Keratinocyte (primary cell): ENCODE measurements at regions not wholly inside any gene's neighbourhood (a gene's known extent, or its start where the extent isn't known, plus 50 kb on each side); places are given as distances from the start of the nearest gene placed in this dataset.

Experiments
- DNase-seq: peaks from one replicate; pipeline ENCODE4 v3.0.0-alpha.2; 2011; ENCODE audit warnings: low read depth, missing footprints, low spot score
- FAIRE-seq: peaks from 2 replicates; lab custom pipeline; 2011; peaks lifted over from hg19 to GRCh38; lab: Jason Lieb, UNC
- H2AFZ ChIP-seq: 2 replicates; pipeline ENCODE4 v1.6.0; 2012; ENCODE audit warnings: low read length, control low read depth, inconsistent platforms; ENCODE audit not compliant: control insufficient read depth
- H3K27ac ChIP-seq: 2 replicates; pipeline ENCODE4 v1.5.1; 2011; ENCODE audit warnings: low read length; ENCODE audit not compliant: control insufficient read depth, insufficient read depth
- H3K27me3 ChIP-seq: 3 replicates; pipeline ENCODE4 v1.6.0; 2011; ENCODE audit warnings: low read length; ENCODE audit not compliant: control insufficient read depth, insufficient read depth; ENCODE audit errors: extremely low read depth
- H3K36me3 ChIP-seq, 2 experiments: 2 replicates in 1 of 2; 3 replicates in 1 of 2; pipeline ENCODE4 v1.5.1; 2011; ENCODE audit warnings: low read length in 2 of 2, mild to moderate bottlenecking in 1 of 2; ENCODE audit not compliant: control insufficient read depth in 2 of 2, insufficient read depth in 2 of 2; ENCODE audit errors: extremely low read depth in 1 of 2
- H3K4me1 ChIP-seq: 3 replicates; pipeline ENCODE4 v1.5.1; 2011; ENCODE audit warnings: low read length; ENCODE audit not compliant: control insufficient read depth, insufficient read depth; ENCODE audit errors: extremely low read depth
- H3K4me2 ChIP-seq: 3 replicates; pipeline ENCODE4 v1.6.0; 2011; ENCODE audit warnings: low read depth, low read length; ENCODE audit not compliant: control insufficient read depth, insufficient read depth; ENCODE audit errors: extremely low read depth
- H3K4me3 ChIP-seq, 3 experiments: fragments of 200-600 bp in 1 of 3; sonication (generic) in 1 of 3; 2 replicates in 2 of 3; 3 replicates in 1 of 3; pipeline ENCODE4 v1.5.1; 2011 to 2016; ENCODE audit warnings: low read length in 3 of 3, mild to moderate bottlenecking in 3 of 3, control low read depth in 2 of 3, inconsistent platforms in 1 of 3, low read depth in 1 of 3, mixed read lengths in 1 of 3, mixed run types in 1 of 3, moderate library complexity in 1 of 3; ENCODE audit not compliant: control insufficient read depth in 2 of 3, insufficient read depth in 2 of 3; ENCODE audit errors: extremely low read depth in 1 of 3
- H3K79me2 ChIP-seq: 2 replicates; pipeline ENCODE4 v1.6.0; 2012; ENCODE audit warnings: low read length; ENCODE audit not compliant: control insufficient read depth, insufficient read depth
- H3K9ac ChIP-seq: 3 replicates; pipeline ENCODE4 v1.6.0; 2011; ENCODE audit warnings: low read length; ENCODE audit not compliant: control insufficient read depth, insufficient read depth; ENCODE audit errors: extremely low read depth
- H3K9me1 ChIP-seq: 3 replicates; pipeline ENCODE4 v1.6.0; 2011; ENCODE audit warnings: low read length; ENCODE audit not compliant: control insufficient read depth, insufficient read depth; ENCODE audit errors: extremely low read depth
- H3K9me3 ChIP-seq: 2 replicates; pipeline ENCODE4 v1.5.1; 2012; ENCODE audit warnings: low read depth, low read length; ENCODE audit not compliant: control insufficient read depth
- H4K20me1 ChIP-seq: 3 replicates; pipeline ENCODE4 v1.6.0; 2011; ENCODE audit warnings: low read length; ENCODE audit not compliant: control insufficient read depth, insufficient read depth; ENCODE audit errors: extremely low read depth
- EZH2 ChIP-seq: IDR thresholded peaks from one replicate; pipeline ENCODE4 v1.6.1; 2012; ENCODE audit warnings: inconsistent platforms, mild to moderate bottlenecking, low read length, moderate library complexity
- dilution Hi-C: fragments of 300-500 bp; cut with MboI; formaldehyde crosslinking; loops from one replicate; pipeline ENCODE4 v1.7.0; 2020; ENCODE audit warnings: low sequenced_read_pairs; ENCODE audit not compliant: extremely low pct_ligation_motif_present
- TF ChIP-seq, protein P1 (sequence below), 3 experiments: IDR thresholded peaks in 1 of 3; conservative IDR thresholded peaks in 1 of 3; optimal IDR thresholded peaks in 1 of 3; 2 replicates in 2 of 3; 3 replicates in 1 of 3; pipeline versions ENCODE3 to v1.5.1; 2011; ENCODE audit warnings: low read length in 3 of 3, mild to moderate bottlenecking in 3 of 3, moderate library complexity in 2 of 3, control low read depth in 1 of 3, inconsistent platforms in 1 of 3; ENCODE audit not compliant: insufficient read depth in 2 of 3; ENCODE audit errors: extremely low read depth in 1 of 3

DNA sequence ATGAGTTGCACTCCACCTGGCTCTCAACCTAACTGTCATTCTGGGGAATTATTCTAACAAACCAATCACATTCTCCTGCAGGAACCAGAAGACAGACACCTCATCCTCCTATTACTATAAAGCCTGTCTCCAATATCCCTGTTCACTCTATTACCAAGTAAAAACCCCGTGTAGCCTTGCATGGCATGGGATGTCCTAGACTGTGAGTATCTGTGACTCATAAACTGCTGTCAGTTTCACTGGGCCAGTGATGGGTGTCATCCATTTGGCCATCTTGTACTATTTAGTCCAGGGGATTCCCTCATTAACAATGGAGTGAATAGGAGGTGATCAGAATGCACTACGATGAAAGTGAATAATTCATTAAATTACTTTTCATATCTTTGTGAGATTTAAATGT lies 608.7 kb downstream of the DNAJB9 start:
- Histone ChIP-seq H4K20me1 (no peaks in the 10 kb centered on the region), H3K4me3 (no peak overlapping the region), H3K4me1 (no peaks in the 10 kb centered on the region), H3K79me2 (no peaks in the 10 kb centered on the region), H3K9me3 (no peaks in the 10 kb centered on the region), H3K27ac (no peak overlapping the region), H3K27me3 (no peaks in the 10 kb centered on the region), H3K36me3 (no peaks in the 10 kb centered on the region), H3K9ac (no peak overlapping the region), H3K9me1 (no peaks in the 10 kb centered on the region), H3K4me2 (no peak overlapping the region), H2AFZ (no peak overlapping the region)
- dilution Hi-C loops: no loop called here
- FAIRE-seq: no peak
- no peak for DNase-seq
- TF ChIP-seq, protein P1, sequence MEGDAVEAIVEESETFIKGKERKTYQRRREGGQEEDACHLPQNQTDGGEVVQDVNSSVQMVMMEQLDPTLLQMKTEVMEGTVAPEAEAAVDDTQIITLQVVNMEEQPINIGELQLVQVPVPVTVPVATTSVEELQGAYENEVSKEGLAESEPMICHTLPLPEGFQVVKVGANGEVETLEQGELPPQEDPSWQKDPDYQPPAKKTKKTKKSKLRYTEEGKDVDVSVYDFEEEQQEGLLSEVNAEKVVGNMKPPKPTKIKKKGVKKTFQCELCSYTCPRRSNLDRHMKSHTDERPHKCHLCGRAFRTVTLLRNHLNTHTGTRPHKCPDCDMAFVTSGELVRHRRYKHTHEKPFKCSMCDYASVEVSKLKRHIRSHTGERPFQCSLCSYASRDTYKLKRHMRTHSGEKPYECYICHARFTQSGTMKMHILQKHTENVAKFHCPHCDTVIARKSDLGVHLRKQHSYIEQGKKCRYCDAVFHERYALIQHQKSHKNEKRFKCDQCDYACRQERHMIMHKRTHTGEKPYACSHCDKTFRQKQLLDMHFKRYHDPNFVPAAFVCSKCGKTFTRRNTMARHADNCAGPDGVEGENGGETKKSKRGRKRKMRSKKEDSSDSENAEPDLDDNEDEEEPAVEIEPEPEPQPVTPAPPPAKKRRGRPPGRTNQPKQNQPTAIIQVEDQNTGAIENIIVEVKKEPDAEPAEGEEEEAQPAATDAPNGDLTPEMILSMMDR (optimal IDR thresholded peaks at IDR 0.05 in 1 of 3, IDR thresholded peaks at IDR 0.05 in 1 of 3, conservative IDR thresholded peaks at IDR 0.05 in 1 of 3; ENCODE audit: extremely low read depth in 1 of 3, insufficient read depth in 2 of 3, low read length in 3 of 3): no peak
- no peak for TF ChIP-seq EZH2

DNA sequence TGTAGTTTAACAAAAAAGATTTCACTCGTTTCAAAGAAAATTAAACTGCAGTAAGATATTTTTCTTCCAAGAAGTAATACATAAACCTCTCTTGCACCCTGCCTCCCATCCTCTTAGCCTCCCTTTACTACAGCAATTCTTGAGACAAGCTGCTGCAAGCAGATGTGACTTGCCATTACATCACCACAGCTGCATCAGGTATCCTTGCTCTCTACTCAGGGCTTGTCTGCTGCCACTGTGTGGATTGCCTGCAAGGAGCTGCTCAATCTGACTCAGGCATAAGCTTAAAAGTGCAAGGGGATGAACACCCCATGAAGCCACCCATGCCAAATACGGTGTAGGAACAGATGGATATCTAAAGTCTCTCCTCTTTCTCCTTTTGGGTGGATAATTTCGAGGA lies 609.9 kb downstream of the DNAJB9 start:
- Histone ChIP-seq H3K27me3 (no peaks in the 10 kb centered on the region), H3K79me2 (no peaks in the 10 kb centered on the region), H3K36me3 (no peaks in the 10 kb centered on the region), H3K4me3 (no peak overlapping the region), H4K20me1 (no peaks in the 10 kb centered on the region), H3K9me3 (no peaks in the 10 kb centered on the region), H3K27ac (no peak overlapping the region), H2AFZ (no peak overlapping the region), H3K9ac (no peak overlapping the region), H3K9me1 (no peaks in the 10 kb centered on the region), H3K4me2 (no peak overlapping the region), H3K4me1 (no peaks in the 10 kb centered on the region)
- no peak for TF ChIP-seq EZH2
- TF ChIP-seq, protein P1 (optimal IDR thresholded peaks at IDR 0.05 in 1 of 3, IDR thresholded peaks at IDR 0.05 in 1 of 3, conservative IDR thresholded peaks at IDR 0.05 in 1 of 3; ENCODE audit: extremely low read depth in 1 of 3, insufficient read depth in 2 of 3, low read length in 3 of 3): peak in 1 of 3 experiments; percentile 8
- DNase-seq: no peak
- FAIRE-seq: no peak
- dilution Hi-C loops: no loop called here
